Stomach (tissue), 4 donors: ENCODE measurements at regions not wholly inside any gene's neighbourhood (a gene's known extent, or its start where the extent isn't known, plus 50 kb on each side); places are given as distances from the start of the nearest gene placed in this dataset.

ENCODE experiments used
- CTCF ChIP-seq, 7 experiments: fragments of 450-650 bp in 4 of 7; fragments of 200-600 bp in 3 of 7; sonication (generic) in 3 of 7; IDR thresholded peaks; one replicate each; pipeline ENCODE4 v1.5.1; 2016 to 2019; ENCODE audit warnings: antibody characterized with exemption in 7 of 7, control low read depth in 2 of 7, mild to moderate bottlenecking in 1 of 7
- EP300 ChIP-seq: sonication (generic); formaldehyde crosslinking; IDR thresholded peaks from one replicate; pipeline ENCODE4 v1.6.1; 2017; ENCODE audit warnings: antibody characterized with exemption
- POLR2AphosphoS5 ChIP-seq, 3 donors: sonication (generic); formaldehyde crosslinking; IDR thresholded peaks; one replicate each; pipeline ENCODE4 v1.6.1; 2016; ENCODE audit warnings: antibody characterized with exemption in 3 of 3

GRCh38 chr1:188668083-188668482 lies 1809.6 kb downstream of the BRINP3 start:
- TF ChIP-seq POLR2AphosphoS5 (IDR thresholded peaks at IDR 0.05), result no peak
- no peak for TF ChIP-seq EP300
- TF ChIP-seq CTCF (IDR thresholded peaks at IDR 0.05), result no peak
